GM12865 (cell line): ENCODE measurements at regions not wholly inside any gene's neighbourhood (a gene's known extent, or its start where the extent isn't known, plus 50 kb on each side); places are given as distances from the start of the nearest gene placed in this dataset.
"Not testable (repeated sequence)": the region's sequence is repeated elsewhere in the genome, so short reads cannot be mapped to it uniquely, and the experiment has no call there.

ENCODE experiments used
- DNase-seq: peaks from one replicate; pipeline ENCODE4 v3.0.0; 2010; ENCODE audit warnings: low read depth
- H3K4me3 ChIP-seq: 2 replicates; pipeline ENCODE4 v1.5.1; 2011; ENCODE audit warnings: mild to moderate bottlenecking, low read depth, low read length, control low read depth
- CTCF ChIP-seq: IDR thresholded peaks from 2 replicates; pipeline ENCODE4 v1.5.1; 2011; ENCODE audit warnings: low read length, control low read depth, low read depth, inconsistent platforms; ENCODE audit not compliant: insufficient read depth; ENCODE audit errors: missing control alignments

- H3K4me3 ChIP-seq: no peak overlapping the region
- no peak for DNase-seq
- TF ChIP-seq CTCF: no peak
Observed at GRCh38 chr2:122034344-122034743, 278.9 kb downstream of the TSN start.

GRCh38 chr2:122034777-122035176, 279.3 kb downstream of the TSN start:
- H3K4me3 ChIP-seq: no peak overlapping the region
- peak; percentile 5 for DNase-seq
- no peak for TF ChIP-seq CTCF

GRCh38 chr2:122038816-122039215, 283.4 kb downstream of the TSN start:
- DNase-seq, H3K4me3 ChIP-seq: not testable (repeated sequence)

GRCh38 chr2:122041455-122041854, 286.0 kb downstream of the TSN start:
- no peak for DNase-seq
- no peak for TF ChIP-seq CTCF
- H3K4me3 ChIP-seq: no peak overlapping the region

GRCh38 chr2:122051659-122052058, 296.2 kb downstream of the TSN start:
- not testable (repeated sequence) for DNase-seq, H3K4me3 ChIP-seq

- no peak for TF ChIP-seq CTCF
- H3K4me3 ChIP-seq: no peak overlapping the region
- DNase-seq: no peak
Observed at GRCh38 chr2:122055521-122055931, 300.1 kb downstream of the TSN start.

GRCh38 chr2:122056853-122057252, 301.4 kb downstream of the TSN start:
- no peak for TF ChIP-seq CTCF

GRCh38 chr2:122061206-122061605, 305.8 kb downstream of the TSN start:
- TF ChIP-seq CTCF: no peak
- H3K4me3 ChIP-seq: no peak overlapping the region
- DNase-seq: no peak

More at GRCh38 chr2:122056853-122057252, 301.4 kb downstream of the TSN start:
- DNase-seq: no peak
- no peak overlapping the region for H3K4me3 ChIP-seq
